ENCODE measurements at regions not wholly inside any gene's neighbourhood (a gene's known extent, or its start where the extent isn't known, plus 50 kb on each side); places are given as distances from the start of the nearest gene placed in this dataset.
"Not testable (repeated sequence)": the region's sequence is repeated elsewhere in the genome, so short reads cannot be mapped to it uniquely, and the experiment has no call there.

DNA sequence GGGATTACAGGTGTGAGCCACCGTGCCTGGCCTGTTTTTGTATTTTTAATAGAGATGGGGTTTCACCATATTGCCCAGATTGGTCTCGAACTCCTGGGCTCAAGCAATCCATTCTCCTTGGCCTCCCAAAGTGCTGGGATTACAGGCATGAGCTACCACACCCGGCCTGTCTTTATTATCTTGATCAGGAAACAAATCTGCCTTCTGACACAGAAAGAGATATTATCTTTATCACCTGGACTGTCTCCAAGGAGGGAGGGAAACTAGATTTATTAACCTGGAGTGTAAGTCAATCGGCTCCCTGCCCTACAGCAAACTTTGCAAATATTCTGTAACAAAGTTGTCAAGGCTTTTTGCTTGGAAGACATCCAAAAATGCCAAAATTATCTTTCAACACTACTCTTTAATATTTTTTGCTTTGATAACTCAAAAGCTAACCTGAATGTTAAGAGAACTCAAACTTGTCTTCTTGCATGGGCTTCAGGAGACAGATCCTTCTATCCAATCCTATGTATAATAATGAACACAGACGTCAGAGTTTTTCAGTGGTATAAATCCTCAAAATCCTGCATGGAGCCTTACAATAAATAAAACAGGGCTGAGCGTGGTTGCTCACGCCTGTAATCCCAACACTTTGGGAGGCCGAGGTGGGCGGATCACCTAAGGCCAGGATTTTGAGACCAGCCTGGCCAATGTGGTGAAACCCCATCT, 85.0 kb upstream of the LOC128125822 start:
- no peak for DNase-seq

- DNase-seq = no peak
These were observed 81.2 kb upstream of the LOC128125822 start for GRCh38 chr6:63491119-63491518.

- DNase-seq = no peak
These were observed 79.8 kb upstream of the LOC128125822 start for GRCh38 chr6:63492476-63492875.

DNA sequence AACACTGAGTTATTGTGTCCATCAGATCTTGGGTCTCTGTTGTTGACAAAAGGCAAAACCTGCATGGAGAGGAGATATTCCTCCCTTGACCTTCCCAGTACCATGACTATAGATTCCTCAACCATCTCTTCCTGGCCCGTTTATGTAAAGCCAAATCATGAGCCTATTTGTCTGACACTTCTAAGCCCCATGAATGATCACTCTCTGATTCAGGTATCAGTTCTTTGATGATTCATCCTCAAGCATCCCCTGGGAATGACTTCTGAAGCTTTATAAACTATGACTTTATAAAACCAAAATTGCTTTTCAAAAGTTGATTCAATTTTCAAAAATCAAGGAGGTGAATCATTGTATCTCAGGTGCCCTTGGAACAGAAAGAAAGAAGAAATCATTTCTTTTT, 78.7 kb upstream of the LOC128125822 start:
- DNase-seq = no peak

DNA sequence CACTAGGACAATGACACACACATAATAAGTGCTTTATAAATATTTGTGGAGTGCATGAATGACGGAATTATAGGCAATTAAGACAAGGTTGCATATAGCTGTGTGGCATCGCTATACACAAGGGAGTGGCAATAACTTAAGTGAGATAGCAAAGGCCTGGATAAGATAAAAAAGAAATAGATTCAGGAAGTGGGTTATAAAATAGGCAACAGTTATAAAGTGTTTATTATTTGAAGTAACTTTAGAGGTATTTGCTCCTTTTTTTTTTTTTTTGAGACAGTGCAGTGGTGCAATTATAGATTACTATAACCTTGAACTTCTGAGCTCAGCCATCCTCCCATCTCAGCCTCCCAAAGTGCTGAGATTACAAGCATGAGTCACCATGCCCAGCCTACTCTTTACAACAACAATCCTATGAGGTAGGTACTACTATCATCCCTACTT, 75.9 kb upstream of the LOC128125822 start:
- no peak for DNase-seq

GRCh38 chr6:63502156-63502555, 70.1 kb upstream of the LOC128125822 start:
- DNase-seq = no peak

DNA sequence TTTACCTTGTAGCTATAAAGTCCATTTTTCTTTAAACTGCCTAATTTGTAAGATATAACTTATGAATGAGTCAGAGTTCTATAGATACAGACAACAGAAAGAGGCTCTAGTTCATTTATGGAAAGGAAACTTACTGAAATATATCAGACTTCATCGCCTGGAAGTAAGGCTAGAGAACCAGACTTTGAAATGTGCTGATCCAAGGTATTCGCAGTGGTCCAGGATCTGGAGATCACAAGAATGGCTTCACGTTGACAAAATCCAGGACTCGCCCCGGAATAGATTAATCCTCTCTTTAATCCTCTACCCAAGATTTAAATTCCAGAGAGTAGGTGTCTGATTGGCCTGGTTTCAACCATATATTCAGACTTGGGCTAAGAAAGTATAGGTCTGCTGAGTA, 69.1 kb upstream of the LOC128125822 start:
- DNase-seq = no peak

DNA sequence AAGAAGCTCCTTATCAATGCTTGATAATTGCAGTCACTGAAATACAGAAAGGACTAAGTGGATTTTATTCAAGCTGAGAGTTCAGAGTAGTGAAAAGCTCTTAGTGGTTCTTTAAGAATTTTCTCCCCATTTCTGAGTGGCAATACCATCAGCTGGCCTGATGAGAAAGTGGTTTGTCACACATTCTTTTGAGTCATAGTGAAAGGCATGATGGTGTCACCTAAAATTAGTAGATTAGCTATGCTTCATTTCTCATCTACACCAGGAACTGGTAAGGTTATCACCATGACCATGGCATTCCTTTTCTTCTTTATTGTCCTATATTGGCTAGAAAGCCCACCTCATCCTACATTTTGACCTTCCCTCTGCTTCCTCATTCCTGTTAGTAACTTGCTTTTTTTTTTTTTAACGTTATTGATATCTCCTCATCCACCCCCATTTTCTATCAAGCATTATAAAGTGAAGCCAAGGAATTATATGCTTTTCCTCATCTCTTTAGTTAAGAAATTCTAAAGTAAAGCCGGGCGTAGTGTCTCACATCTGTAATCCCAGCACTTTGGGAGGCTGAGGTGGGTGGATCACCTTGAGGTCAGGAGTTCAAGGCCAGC, 67.4 kb upstream of the LOC128125822 start:
- no peak for DNase-seq

DNA sequence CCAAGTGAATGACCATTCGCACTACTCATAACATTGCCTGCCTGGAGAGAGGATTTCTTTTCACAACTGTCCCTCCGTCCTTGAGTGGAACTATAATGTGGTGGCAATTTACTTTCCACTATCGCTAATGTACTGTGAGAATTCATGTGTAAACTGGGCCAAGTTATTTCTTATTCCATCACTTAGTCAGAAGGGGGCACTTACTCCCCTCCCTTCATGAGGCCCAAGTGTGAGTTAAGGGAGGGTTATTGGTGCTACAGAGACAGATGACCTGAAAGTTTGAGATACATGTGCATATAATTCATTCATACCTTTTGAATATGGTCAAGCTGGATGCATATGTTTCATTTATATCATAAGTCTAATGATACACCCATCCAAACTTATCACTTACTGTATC, 65.2 kb upstream of the LOC128125822 start:
- DNase-seq = no peak

DNA sequence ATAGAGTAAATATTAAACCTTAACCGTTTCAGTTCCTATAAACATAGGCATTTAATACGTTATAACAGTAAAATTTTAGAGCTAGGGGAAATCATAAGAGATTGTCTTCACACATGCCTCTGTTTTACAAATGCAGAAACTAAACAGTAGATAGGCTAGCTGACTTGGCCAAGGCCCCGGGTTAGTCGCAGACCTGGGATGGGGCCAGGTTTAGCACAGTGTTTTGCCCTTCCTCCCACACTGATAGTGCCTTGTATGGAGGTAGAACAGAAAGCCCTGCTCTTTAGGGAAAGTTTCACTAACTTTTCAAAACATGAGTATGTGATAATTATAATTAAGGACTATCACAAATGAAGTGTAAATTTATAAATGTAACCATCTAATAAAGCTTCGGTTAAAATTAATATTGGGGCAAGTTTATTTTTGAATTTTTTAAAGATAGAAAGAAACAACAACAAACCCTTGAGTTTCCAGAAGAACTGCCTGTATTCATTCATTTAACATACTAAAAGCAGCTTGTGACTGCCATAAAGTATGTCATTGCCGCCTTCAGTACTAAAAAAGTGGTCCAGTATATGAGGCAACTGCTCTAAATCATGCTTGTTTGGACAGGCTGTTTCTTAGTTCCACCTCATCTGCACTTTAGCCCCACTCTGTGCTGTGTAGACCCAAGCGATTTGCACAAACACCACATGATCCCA, 62.5 kb upstream of the LOC128125822 start:
- no peak for DNase-seq

DNA sequence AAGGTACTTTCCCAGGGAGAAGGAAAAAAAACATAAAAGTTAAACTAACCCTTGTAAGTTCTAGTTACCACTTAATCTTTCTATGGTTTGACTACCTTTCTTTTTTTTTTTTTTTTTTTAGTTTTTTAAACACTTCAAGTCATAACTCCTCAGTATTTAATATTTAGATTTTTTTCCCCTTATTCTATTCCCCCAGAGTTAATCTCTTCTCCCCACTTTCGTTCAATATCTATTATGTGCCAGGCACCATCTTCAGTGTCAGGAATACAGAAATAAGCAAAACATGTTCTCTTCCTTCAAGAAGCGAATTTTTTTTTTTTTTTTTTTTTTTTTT, 62.0 kb upstream of the LOC128125822 start:
- DNase-seq = no peak

DNA sequence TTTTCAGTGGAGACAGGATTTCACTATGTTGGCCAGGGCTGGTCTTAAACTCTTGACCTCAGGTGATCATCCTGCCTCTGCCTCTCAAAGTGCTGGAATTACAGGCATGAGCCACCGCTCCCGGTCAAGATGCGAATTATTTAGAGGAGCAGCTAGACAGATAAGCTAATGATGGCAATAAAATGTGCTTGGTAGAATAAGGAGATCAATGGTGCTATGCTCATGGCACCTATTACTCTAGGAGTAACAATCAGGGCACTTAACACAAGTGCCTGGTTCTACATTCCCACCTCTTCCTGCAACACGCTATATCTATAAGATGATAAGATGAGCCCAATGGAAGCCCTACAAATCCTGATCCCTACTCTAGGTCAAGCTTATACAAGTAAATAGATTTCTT, 61.4 kb upstream of the LOC128125822 start:
- DNase-seq = no peak

DNA sequence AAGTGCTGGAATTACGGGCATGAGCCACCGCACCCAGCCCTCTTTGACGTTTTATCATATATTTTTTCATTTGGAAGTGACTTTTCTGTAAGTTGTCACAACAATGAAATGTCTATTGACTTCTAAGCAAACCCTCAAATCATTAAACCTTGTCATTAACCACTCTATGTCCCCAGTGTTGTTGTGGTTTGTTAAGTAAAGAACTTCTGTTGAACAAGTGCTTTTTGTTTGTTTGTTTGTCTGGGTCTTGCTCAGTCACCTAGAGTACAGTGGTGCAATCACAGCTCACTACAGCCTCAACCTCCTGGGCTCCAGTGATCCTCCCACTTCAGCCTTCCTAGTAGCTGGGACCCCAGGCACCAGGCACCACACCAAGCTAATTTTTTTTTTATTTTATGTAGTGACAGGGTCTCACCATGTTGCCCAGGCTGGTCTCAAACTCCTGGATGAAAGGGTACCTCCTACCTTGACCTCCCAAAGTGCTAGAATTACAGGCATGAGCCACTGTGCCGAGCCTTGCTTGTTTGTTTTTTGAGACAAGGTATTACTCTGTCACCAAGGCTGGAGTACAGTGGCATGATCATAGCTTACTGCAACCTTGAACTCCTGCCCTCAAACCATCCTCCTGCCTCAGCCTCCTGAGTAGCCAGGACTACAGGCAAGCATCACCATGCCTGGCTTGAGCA, 57.6 kb upstream of the LOC128125822 start:
- DNase-seq = no peak

DNA sequence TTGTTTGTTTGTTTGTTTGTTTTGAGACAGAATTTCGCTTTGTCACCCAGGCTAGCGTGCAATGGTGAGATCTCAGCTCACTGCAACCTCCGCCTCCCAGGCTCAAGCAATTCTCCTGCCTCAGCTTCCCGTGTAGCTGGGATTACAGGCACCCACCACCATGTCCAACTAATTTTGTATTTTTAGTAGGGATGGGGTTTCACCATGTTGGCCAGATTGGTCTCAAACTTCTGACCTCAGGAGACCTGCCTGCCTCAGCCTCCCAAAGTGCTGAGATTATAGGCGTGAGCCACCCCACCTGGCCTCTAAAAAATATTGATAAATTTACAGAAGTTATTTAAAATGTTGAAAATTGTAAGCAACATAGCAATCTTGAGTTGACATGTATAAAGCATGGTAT, 57.1 kb upstream of the LOC128125822 start:
- DNase-seq = not testable (repeated sequence)

- DNase-seq = no peak
These were observed 55.9 kb upstream of the LOC128125822 start for GRCh38 chr6:63516186-63516944.

GRCh38 chr6:63517221-63517620, 55.1 kb upstream of the LOC128125822 start:
- DNase-seq = no peak

DNA sequence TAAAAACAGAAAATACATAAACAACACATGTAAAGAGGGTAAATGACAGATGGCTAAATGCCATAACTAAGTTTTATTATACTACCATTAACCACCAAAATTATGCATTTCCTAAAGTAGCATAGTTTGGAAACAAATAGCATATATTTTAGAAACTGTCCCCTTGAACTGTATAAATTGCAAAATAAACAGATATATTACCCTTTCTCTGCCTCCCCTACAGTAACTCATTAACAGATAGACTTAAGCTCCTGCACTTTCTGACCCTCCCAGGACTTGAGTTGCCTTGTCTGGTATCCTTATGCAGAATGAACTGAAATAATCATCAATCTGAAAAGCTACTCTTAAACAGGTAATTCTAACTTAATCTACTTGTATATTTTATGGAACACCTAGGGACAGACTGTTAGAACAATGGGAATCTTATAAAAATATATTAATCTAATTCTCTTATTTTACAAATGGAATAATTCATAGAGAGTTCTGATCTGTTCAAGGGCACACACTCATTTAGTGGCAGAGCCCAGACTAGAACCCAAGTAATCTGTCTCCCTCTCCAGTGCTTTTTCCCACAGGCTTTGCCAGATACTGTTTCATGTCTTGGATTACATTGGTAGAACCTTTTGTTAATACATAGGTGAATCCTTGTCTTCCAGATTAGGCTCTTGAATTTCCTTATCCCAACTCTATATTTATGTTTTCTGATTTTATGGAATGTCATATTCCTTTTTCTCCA, 50.6 kb upstream of the LOC128125822 start:
- no peak for DNase-seq
